ENCODE measurements at regions not wholly inside any gene's neighbourhood (a gene's known extent, or its start where the extent isn't known, plus 50 kb on each side); places are given as distances from the start of the nearest gene placed in this dataset.

DNA sequence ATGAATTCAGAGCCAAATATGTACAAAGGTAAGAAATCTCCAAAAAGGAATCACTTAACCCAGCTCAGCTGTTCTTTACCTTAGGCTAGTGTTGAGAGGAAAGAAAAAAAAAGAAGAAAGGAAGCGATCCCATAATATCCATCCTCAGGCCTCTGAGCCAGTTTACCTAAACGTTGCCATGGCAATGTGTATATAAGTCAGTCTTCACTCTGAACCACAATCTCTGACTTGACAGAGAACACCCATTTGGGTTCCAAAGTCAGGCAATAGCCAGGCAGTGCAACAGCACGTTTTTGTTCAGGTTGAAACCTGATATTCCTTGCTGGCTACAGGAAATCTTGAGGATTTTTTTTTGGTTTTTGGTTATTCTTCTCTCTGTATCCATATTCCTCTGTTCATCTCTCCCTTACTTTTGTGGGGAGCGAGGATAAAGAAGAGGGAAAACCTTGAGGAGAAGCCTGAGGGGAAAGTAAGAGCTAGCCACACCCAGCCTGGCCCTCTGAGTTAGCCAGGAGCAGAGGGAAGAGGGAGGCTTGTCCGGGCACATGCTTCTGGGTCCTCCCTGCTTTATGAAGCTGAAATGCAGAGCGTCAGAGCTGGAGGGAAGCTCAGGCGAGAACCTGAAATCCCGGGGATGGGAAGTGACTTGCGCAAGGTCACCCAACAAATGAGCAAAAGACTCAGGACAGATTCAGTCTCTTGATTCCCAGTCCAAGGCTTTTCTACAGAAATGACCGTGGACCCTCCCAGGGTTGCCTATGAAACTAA lies 152.7 kb downstream of the SOX9 start:
- TF ChIP-seq, protein P1, sequence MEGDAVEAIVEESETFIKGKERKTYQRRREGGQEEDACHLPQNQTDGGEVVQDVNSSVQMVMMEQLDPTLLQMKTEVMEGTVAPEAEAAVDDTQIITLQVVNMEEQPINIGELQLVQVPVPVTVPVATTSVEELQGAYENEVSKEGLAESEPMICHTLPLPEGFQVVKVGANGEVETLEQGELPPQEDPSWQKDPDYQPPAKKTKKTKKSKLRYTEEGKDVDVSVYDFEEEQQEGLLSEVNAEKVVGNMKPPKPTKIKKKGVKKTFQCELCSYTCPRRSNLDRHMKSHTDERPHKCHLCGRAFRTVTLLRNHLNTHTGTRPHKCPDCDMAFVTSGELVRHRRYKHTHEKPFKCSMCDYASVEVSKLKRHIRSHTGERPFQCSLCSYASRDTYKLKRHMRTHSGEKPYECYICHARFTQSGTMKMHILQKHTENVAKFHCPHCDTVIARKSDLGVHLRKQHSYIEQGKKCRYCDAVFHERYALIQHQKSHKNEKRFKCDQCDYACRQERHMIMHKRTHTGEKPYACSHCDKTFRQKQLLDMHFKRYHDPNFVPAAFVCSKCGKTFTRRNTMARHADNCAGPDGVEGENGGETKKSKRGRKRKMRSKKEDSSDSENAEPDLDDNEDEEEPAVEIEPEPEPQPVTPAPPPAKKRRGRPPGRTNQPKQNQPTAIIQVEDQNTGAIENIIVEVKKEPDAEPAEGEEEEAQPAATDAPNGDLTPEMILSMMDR (IDR thresholded peaks at IDR 0.05; ENCODE audit: low read depth, low read length, missing control alignments) = no peak
- no peak for DNase-seq (ENCODE audit: low read depth)
- no peak overlapping the region for H3K4me3 ChIP-seq (ENCODE audit: low read depth, low read length)

GRCh38 chr17:72274614-72275013 lies 153.8 kb downstream of the SOX9 start:
- TF ChIP-seq, protein P1 (IDR thresholded peaks at IDR 0.05; ENCODE audit: low read depth, low read length, missing control alignments) = no peak
- H3K4me3 ChIP-seq (ENCODE audit: low read depth, low read length) = no peak overlapping the region
- DNase-seq (ENCODE audit: low read depth) = no peak

DNA sequence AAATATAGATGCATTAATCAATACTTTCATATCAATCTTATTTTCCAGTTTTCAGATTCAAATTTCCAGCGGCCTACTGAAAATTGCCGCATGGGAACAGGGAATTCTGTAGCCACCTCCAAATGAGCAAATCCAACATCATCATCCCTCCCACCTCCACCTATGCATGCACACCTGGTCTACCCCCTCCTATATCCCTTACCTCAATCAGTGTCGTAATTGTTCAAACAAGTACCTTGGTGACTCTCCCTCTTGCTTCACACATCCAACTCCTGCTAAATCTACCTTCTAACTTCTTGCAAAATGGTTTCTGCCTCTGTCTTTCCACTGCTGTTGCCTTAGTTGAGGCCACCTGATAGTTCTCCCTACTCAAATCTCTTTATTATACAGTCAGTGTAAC lies 160.1 kb downstream of the SOX9 start:
- H3K4me3 ChIP-seq (ENCODE audit: low read depth, low read length) = no peak overlapping the region
- no peak for DNase-seq (ENCODE audit: low read depth)
- TF ChIP-seq, protein P1 (IDR thresholded peaks at IDR 0.05; ENCODE audit: low read depth, low read length, missing control alignments) = no peak

DNA sequence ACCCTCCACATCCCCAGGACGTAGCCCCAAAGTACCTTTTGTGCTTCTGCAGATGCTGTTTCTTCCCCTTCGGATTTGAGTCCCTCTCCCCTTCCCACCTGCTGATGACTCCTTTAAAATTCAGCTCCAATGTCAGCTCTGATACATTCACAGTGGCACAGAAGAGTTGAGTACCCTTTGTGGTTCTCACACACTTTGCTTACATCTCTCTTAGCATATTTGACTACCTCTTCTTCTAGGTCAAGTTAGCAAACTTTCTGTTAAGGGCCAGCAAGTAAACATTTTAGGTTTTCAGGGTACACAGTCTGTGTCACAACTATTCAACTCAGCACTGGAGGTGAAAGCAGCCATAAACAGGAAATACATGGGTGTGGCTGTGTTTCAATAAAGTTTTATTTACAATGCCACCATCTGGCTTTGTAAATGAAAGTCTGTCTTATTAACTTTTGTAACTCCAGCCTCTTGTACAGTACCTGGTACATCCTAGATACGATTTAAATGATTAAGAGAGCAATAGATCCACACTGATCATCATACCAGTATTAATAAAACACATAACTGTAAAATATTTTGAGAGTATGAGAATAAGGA lies 161.7 kb downstream of the SOX9 start:
- DNase-seq (ENCODE audit: low read depth) = no peak
- TF ChIP-seq, protein P1 (IDR thresholded peaks at IDR 0.05; ENCODE audit: low read depth, low read length, missing control alignments) = no peak
- no peak overlapping the region for H3K4me3 ChIP-seq (ENCODE audit: low read depth, low read length)

DNA sequence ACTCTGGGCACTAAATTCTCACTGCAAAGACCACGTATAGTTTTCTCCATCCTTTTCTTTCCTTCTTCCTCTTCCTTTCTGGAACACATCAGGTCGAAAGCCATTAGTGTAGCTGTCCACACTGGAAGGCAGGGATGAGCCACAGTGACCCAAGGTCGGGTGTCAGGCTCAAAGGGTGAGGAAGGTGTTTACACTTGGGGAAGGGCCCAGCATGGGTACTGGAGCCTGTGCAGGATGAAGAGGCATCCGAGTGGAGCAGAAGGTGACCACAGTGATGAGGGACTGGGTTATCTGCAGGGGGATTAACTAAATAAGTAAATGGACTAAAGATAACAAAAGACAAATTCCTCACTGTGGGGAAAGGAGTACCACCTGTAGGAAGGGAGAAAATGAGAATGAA lies 164.0 kb downstream of the SOX9 start:
- TF ChIP-seq, protein P1 (IDR thresholded peaks at IDR 0.05; ENCODE audit: low read depth, low read length, missing control alignments) = no peak
- DNase-seq (ENCODE audit: low read depth) = no peak

GRCh38 chr17:72287586-72287985 lies 166.8 kb downstream of the SOX9 start:
- no peak overlapping the region for H3K4me3 ChIP-seq (ENCODE audit: low read depth, low read length)
- no peak for DNase-seq (ENCODE audit: low read depth)
- TF ChIP-seq, protein P1 (IDR thresholded peaks at IDR 0.05; ENCODE audit: low read depth, low read length, missing control alignments) = no peak

More for the DNA sequence above, 164.0 kb downstream of the SOX9 start:
- H3K4me3 ChIP-seq (ENCODE audit: low read depth, low read length) = no peak overlapping the region

Measured in GM12864 (cell line).